GM12878 (cell line): ENCODE measurements at regions not wholly inside any gene's neighbourhood (a gene's known extent, or its start where the extent isn't known, plus 50 kb on each side); places are given as distances from the start of the nearest gene placed in this dataset.

Experiments used
- ATAC-seq: fragments of 200-7000 bp; cut with Tn5 transposase; 3 replicates; pipeline ENCODE4 v1.9.1; 2020; ENCODE audit warnings: mild to moderate bottlenecking, moderate library complexity
- BruUV-seq: library from RNA; stranded (reverse); fragments of 400-500 nt; replicated peaks from 2 replicates; lab custom pipeline; 2021; lab: Mats Ljungman, UMichigan
- CTCF ChIA-PET: fragments of 300-600 bp; sonication (Branson Sonifier 250); formaldehyde crosslinking; extraction: SDS; loops from one replicate; lab custom pipeline; 2021; ENCODE audit warnings: inconsistent platforms; lab: Yijun Ruan, JAX
- POLR2A ChIA-PET: fragments of 350-600 bp; formaldehyde crosslinking; extraction: SDS; loops from one replicate; lab custom pipeline; 2021; ENCODE audit warnings: inconsistent platforms; lab: Charles Lee
- RAD21 ChIA-PET: fragments of 300-600 bp; sonication (Branson Sonifier 250); formaldehyde crosslinking; loops from one replicate; lab custom pipeline; 2023; ENCODE audit warnings: antibody characterized with exemption; ENCODE audit not compliant: unreplicated experiment; lab: Charles Lee
- SMC1A ChIA-PET: fragments of 300-600 bp; sonication (Branson Sonifier 250); formaldehyde crosslinking; loops from one replicate; lab custom pipeline; 2023; ENCODE audit not compliant: unreplicated experiment, uncharacterized antibody; lab: Charles Lee
- DNase-seq: peaks from one replicate; pipeline ENCODE4 v3.0.0-alpha.2; 2011; ENCODE audit warnings: low read depth, low spot score
- FAIRE-seq: peaks from 3 replicates; lab custom pipeline; 2011; peaks lifted over from hg19 to GRCh38; lab: Jason Lieb, UNC
- H2AFZ ChIP-seq: 2 replicates; pipeline ENCODE4 v1.6.0; 2011; ENCODE audit warnings: low read depth, low read length, control low read depth; ENCODE audit not compliant: control insufficient read depth
- H3K27ac ChIP-seq: 2 replicates; pipeline ENCODE4 v1.5.1; 2011; ENCODE audit warnings: control low read depth; ENCODE audit not compliant: control insufficient read depth, insufficient read depth
- H3K27me3 ChIP-seq, 2 experiments: replicated peaks in 1 of 2; 2 replicates each; pipeline versions ENCODE4 v1.6.0 to v1.6.1; 2011; ENCODE audit warnings: low read length in 1 of 2; ENCODE audit not compliant: control insufficient read depth in 2 of 2, insufficient read depth in 2 of 2
- H3K36me3 ChIP-seq, 2 experiments: 2 replicates each; pipeline ENCODE4 v1.5.1; 2011; ENCODE audit warnings: low read length in 1 of 2; ENCODE audit not compliant: control insufficient read depth in 2 of 2, insufficient read depth in 2 of 2
- H3K4me1 ChIP-seq: 2 replicates; pipeline ENCODE4 v1.6.1; 2011; ENCODE audit warnings: mild to moderate bottlenecking, low read length, moderate library complexity, mixed read lengths; ENCODE audit not compliant: control insufficient read depth, insufficient read depth
- H3K4me2 ChIP-seq: 2 replicates; pipeline ENCODE4 v1.6.0; 2011; ENCODE audit warnings: control low read depth; ENCODE audit not compliant: control insufficient read depth, insufficient read depth
- H3K4me3 ChIP-seq: fragments of 200-600 bp; sonication (generic); 2 replicates; pipeline ENCODE4 v1.5.1; 2016
- H3K79me2 ChIP-seq: 2 replicates; pipeline ENCODE4 v1.6.0; 2011; ENCODE audit warnings: low read length; ENCODE audit not compliant: control insufficient read depth, insufficient read depth
- H3K9ac ChIP-seq: 2 replicates; pipeline ENCODE4 v1.8.0; 2011; ENCODE audit warnings: low read length, control low read depth, mixed read lengths; ENCODE audit not compliant: control insufficient read depth, insufficient read depth
- H3K9me3 ChIP-seq: replicated peaks from 3 replicates; pipeline ENCODE4 v1.5.1; 2011; ENCODE audit warnings: mild to moderate bottlenecking, low read length; ENCODE audit not compliant: control insufficient read depth, insufficient read depth
- H4K20me1 ChIP-seq: 2 replicates; pipeline ENCODE4 v1.6.0; 2011; ENCODE audit not compliant: control insufficient read depth, insufficient read depth
- ATF3 ChIP-seq: IDR thresholded peaks from 2 replicates; pipeline ENCODE4 v1.6.1; 2011; ENCODE audit warnings: low read depth, mild to moderate bottlenecking, low read length, moderate library complexity, borderline replicate concordance; ENCODE audit errors: extremely low read depth
- CBX5 ChIP-seq: sonication (generic); IDR thresholded peaks from 2 replicates; pipeline ENCODE4 v1.6.1; 2016; ENCODE audit warnings: low read depth, moderate library complexity, mild to moderate bottlenecking, inconsistent platforms
- CEBPB ChIP-seq, 2 experiments: fragments of 150-350 bp in 1 of 2; IDR thresholded peaks; 2 replicates each; pipeline ENCODE4 v1.6.1; 2012 to 2014; ENCODE audit warnings: low read depth in 2 of 2, low read length in 2 of 2, borderline replicate concordance in 1 of 2, inconsistent platforms in 1 of 2
- DPF2 ChIP-seq: fragments of 450-650 bp; IDR thresholded peaks from 2 replicates; pipeline ENCODE4 v1.6.1; 2017; ENCODE audit warnings: mild to moderate bottlenecking
- ESRRA ChIP-seq: IDR thresholded peaks from 2 replicates; pipeline ENCODE4 v1.6.1; 2012; ENCODE audit warnings: mild to moderate bottlenecking, low read length, improper control_type of control experiment
- IRF4 ChIP-seq: IDR thresholded peaks from 2 replicates; pipeline ENCODE4 v1.6.1; 2011; ENCODE audit warnings: low read depth, low read length
- LARP7 ChIP-seq: fragments of 450-650 bp; IDR thresholded peaks from 2 replicates; pipeline ENCODE4 v1.6.1; 2017; ENCODE audit warnings: mild to moderate bottlenecking
- MEF2A ChIP-seq: IDR thresholded peaks from 2 replicates; pipeline ENCODE4 v1.6.1; 2011; ENCODE audit warnings: low read depth, mild to moderate bottlenecking, low read length, moderate library complexity; ENCODE audit not compliant: insufficient read depth
- NFIC ChIP-seq: IDR thresholded peaks from 2 replicates; pipeline ENCODE4 v1.6.1; 2012; ENCODE audit warnings: low read depth, mild to moderate bottlenecking, inconsistent platforms, low read length, moderate library complexity
- NFYA ChIP-seq: IDR thresholded peaks from 2 replicates; pipeline ENCODE4 v1.6.1; 2011; ENCODE audit warnings: low read depth, mild to moderate bottlenecking, low read length, improper control_type of control experiment, borderline replicate concordance
- NRF1 ChIP-seq: conservative IDR thresholded peaks from 2 replicates; pipeline ENCODE4 v1.6.1; 2011; ENCODE audit warnings: mild to moderate bottlenecking, low read depth, low read length, improper control_type of control experiment
- PKNOX1 ChIP-seq: fragments of 450-650 bp; IDR thresholded peaks from 2 replicates; pipeline ENCODE4 v1.6.1; 2016; ENCODE audit warnings: mild to moderate bottlenecking
- PML ChIP-seq: IDR thresholded peaks from 2 replicates; pipeline ENCODE4 v1.6.1; 2012; ENCODE audit warnings: low read length, inconsistent platforms
- TCF7 ChIP-seq: IDR thresholded peaks from 2 replicates; pipeline ENCODE4 v1.6.1; 2014; ENCODE audit warnings: antibody characterized with exemption, borderline replicate concordance
- WRNIP1 ChIP-seq: IDR thresholded peaks from 2 replicates; pipeline ENCODE4 v1.6.1; 2011; ENCODE audit warnings: low read depth, low read length, improper control_type of control experiment, borderline replicate concordance
- WGBS: methylation state at CpG from one replicate; pipeline ENCODE4 v1.1.6; 2016; ENCODE audit warnings: low lambda C conversion rate; ENCODE audit not compliant: insufficient replicate concordance, insufficient coverage; ENCODE audit errors: missing lambda C conversion rate; 5-methylcytosine and 5-hydroxymethylcytosine counted together
- in situ Hi-C: fragments of 300-500 bp; cut with MboI; formaldehyde crosslinking; loops from 9 replicates; pipeline ENCODE4 v1.14.3; 2018; ENCODE audit warnings: mixed read lengths
- intact Hi-C: fragments of 100-400 bp; cut with micrococcal nuclease; formaldehyde crosslinking; loops from one replicate; pipeline ENCODE4 v1.14.2; 2022; ENCODE audit not compliant: unreplicated experiment

GRCh38 chr20:7585126-7585679, 355.1 kb downstream of the HAO1 start:
- no peaks in the 10 kb centered on the region for H3K79me2 ChIP-seq
- H4K20me1 ChIP-seq, result no peaks in the 10 kb centered on the region
- no peaks in the 10 kb centered on the region for H3K27me3 ChIP-seq
- no peak overlapping the region for H3K9ac ChIP-seq
- no peaks in the 10 kb centered on the region for H3K9me3 ChIP-seq
- H3K4me2 ChIP-seq, result no peak overlapping the region
- intact Hi-C loops, result no loop called here
- no peaks in the 10 kb centered on the region for H3K4me1 ChIP-seq
- CTCF ChIA-PET, result interaction anchor here (1.3 to 1.8 kb wide), 2 partner anchors 14 to 15 kb away, joined by 3 to 6 read pairs; no protein-coding TSS in a partner anchor
- no peak overlapping the region for H2AFZ ChIP-seq
- no peaks in the 10 kb centered on the region for H3K36me3 ChIP-seq
- no TSS peak for BruUV-seq
- DNase-seq, result no peak
- SMC1A ChIA-PET, result no interaction called here
- no peak for ATAC-seq
- in situ Hi-C loops, result no loop called here
- RAD21 ChIA-PET, result no interaction called here
- POLR2A ChIA-PET, result no interaction called here
- TF ChIP-seq DPF2 (no peak), CBX5 (no peak), NFYA (no peak), WRNIP1 (no peak), ATF3 (no peak), TCF7 (no peak), IRF4 (no peak), PML (no peak), ESRRA (no peak), PKNOX1 (no peak), CEBPB (IDR thresholded peaks at IDR 0.05; ENCODE audit: borderline replicate concordance in 1 of 2, low read depth in 2 of 2, low read length in 2 of 2) (no peak), NRF1 (no peak), LARP7 (no peak), MEF2A (no peak), NFIC (no peak)
- H3K27ac ChIP-seq, result no peak overlapping the region
- FAIRE-seq, result no peak
- 10% methylated on average over 6 of the region's 6 CpGs for WGBS
- no peak overlapping the region for H3K4me3 ChIP-seq
